NCI-H2107 treated with DMSO at 0.1 percent for 48 hours (cell line): ENCODE measurements at regions not wholly inside any gene's neighbourhood (a gene's known extent, or its start where the extent isn't known, plus 50 kb on each side); places are given as distances from the start of the nearest gene placed in this dataset.

Experiments used
- DNase-seq: peaks from one replicate; lab custom pipeline; 2025; ENCODE audit not compliant: unreplicated experiment; lab: John Stamatoyannopoulos, UW

DNA sequence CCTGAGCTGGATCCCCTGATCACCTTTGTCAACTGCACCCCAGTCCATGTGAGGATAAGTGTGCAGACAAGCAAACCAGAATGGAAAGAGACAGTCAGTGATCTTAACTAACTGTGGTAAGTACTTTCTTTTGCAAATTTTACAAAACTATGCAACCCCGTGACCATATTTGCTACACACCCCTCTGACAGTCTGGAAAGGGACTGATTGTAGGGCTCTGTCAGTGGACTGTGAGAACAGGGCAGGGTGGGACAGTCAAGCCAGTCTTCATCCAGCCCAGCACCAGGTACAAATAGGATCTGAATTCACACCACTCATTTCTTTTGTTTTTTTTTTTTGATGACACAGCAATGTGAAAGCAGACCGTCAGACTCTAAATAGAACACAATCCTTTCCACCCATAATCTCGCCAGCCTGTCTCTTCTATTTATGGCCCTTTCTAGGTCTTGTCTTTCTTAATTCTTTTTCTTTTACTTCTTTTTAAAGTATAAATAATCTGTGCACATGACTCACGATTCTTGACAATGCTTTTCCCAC is 165.6 kb downstream of the ARL6IP6 start:
- no peak for DNase-seq

DNA sequence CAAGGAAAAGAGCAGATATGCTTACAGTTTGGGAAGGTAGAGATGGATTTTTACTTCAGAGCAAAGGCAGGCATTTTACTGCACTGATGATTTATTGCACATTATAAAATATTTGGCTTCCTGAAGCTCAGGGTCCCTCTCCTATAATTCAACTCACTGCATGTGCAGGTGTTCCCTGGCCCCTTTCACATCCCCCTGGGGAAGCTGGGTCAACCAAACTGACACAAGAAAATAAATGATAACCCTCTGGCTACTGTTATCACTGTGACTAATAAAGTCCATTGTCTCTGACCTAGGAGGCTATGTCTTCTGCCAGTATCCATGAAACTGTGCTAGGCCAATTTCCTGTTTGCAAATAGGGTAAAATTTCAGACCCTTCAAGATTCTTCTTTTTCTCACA is 163.1 kb downstream of the ARL6IP6 start:
- DNase-seq, result no peak

DNA sequence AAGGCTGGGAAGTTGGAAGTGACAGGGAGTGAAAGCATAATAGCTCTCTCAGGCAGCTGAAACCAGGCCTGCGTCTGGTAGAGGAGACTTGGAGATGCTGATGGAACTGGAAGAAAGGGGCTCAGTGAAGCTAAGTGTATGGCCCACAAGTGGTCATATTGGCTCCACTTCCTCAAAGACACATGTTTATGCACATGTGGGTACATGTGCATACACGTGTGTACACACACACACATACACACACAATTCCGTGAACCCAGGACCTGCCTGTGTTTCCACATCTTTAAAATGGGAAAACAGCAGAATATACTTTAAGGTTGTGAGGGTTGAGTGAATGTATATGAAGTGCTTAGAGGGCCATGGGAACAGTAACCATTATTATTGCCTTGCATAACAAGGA is 160.9 kb downstream of the ARL6IP6 start:
- DNase-seq, result no peak

DNA sequence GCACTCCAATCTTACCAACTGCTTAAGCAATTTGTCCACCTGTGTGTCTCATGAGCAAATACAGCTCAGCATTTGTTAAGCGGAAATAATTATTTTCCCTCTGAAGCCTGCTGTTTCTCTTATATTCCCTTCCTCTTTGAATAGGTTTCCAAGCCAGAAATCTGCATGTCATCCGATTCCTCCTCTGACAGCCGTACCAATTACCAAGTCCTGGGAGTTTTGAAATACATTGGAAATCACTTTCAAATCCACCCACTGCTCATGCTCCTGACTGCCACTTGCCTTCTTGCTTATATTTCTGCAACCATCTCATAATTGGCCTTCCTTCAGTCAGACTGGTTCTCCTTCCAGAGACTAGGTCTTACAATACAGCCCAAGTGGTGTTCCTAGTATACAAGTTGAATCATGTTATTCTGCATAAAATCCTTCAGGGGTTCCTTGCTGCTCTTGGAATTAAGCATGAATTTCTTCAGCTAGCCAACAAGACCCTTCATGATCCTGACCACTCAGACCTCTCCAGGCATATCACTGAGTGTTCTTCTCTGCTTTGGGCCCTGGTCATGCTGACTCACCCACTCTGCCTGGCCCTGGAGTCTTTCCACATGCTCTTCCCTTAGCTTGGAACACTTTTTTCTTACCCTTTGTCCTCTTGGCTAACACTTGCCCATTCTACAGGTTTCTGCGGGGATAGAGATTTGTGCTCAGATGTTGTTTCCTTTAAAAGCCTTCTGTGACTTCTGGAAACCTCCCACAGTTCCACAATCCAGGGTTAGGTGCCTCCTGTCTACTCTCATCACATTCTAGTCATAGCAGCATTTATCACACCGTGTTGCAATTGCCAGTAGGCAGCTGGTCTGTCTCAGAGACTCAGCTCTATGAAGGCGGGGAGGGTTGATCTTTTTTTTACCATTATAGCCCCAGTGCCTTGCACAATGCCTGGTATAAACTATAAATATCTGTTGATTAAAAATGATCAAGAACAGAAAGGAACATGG is 157.6 kb downstream of the ARL6IP6 start:
- no peak for DNase-seq

DNA sequence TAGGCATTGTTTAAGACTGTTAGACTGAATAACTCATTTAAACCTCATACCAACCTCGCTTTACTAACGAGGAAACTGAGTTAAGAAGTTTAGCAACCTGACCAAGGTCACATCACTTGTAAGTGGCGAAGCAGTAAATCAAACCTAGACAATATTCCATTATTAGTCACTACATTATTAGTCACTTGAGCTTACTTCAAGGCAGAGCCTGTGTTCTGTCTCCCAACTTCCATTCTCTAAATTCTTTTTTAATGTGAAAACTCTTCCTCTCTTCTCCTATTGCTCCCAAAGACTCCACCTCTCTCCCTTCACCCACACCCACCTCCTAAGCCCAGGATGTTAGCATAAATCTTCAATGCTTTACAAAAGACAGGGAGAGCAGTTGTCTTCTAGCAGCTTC is 156.5 kb downstream of the ARL6IP6 start:
- DNase-seq, result no peak

DNA sequence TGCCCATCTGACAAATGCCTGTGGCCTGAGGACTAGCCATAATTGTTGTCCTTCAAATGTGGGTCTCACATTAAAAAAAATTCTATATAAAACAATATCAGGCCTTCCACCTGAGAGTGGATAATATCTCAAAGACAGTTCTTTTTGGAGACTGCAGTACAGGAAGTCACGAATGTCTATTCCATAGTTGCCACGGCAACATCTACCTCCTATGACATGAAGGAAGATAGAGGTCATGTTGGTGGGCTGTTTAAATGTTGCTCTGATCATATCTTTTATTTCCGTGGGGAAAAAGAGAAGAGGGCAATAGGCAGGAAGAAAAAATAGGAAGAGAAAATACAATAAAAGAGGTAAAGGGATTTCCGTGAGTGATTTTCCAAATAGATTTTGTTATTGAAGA is 151.8 kb downstream of the ARL6IP6 start:
- DNase-seq, result no peak

DNA sequence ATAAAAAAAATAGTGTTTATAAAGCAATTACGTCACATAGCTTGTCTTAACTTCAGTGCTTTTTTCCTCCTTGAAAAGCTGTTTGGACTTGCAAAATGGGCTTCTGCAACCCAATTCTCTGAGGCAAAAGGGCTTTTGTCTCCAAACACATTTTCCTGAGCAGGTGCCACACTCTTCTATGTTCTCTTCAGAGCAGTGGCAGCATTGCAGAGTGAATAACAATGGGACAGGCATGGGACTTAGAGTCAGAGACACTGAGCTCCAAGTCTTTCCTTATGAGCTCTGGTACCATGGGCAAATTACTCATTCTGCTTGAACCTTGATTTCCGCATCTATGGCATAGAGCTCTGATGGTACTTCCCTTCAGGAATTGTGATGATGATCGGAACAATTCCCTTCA is 149.0 kb downstream of the ARL6IP6 start:
- no peak for DNase-seq

DNA sequence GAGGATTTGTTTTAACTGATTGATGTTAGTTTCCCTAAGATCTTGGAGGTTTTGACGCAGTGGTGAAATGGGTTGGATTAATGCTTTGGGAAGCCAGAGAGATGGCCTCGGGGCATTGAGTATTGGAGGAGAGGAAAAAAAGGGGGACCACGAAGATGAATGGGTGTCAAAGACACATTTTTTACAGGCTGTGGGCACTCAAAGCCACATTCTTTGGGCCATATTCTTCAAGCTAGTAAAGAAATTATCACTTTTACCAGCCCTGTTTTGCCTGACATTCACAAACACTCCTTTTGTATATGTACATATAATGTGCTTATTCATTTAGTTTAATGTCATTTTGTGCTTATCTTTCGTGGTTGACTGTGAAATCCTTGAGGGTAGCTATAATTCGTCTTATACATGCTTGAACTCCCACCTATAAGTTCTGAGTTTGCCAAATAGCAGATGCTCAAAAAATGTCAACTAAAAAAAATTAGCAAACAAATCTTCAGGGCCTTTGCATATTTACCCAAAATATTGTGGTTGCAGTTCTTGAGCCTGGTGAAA is 146.3 kb downstream of the ARL6IP6 start:
- no peak for DNase-seq

DNA sequence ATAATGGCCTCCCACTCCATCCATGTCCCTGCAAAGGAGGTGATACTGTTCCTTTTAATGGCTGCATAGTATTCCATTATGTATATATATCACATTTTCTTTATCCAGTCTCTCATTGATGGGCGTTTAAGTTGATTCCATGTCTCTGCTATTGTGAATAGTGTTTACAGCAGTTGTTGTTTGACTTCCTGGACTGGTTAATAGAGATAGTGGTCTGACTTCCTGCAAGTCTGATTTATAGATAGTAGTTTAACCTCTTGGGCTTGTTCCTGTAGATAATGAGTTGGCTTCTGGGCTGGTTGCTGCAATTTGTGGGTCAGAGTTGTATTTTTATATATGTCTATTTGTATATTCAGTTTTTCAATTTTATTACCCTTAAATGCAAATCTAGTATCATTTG is 145.4 kb downstream of the ARL6IP6 start:
- no peak for DNase-seq

DNA sequence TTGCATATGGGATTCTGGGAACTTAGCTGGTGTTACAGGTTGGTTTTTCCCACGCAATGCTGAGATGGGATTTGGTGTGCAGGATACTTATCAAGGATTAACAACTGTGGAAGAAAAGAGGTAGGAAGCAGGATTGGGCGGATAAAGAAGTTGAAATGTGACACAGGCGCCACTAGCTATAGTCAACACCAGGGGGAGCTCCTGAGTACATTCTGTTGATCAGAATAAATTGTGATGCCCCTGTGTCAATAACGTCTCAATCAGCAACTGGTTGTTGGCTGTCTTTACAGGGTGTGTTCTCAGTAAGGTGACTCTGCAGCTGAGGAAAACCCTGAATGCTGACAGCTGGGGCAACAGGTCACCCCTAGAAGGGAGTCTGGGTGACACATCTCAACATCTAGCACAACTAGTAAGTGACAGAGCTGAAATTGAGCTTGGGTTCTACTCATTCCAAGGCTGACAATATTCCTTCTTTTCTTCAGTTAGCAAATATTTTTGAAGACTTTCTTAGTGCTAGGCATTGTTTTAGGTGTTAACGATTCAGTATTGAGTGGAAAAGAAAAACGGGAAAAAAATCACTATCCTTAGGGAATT is 143.0 kb downstream of the ARL6IP6 start:
- DNase-seq, result peak; percentile 0

DNA sequence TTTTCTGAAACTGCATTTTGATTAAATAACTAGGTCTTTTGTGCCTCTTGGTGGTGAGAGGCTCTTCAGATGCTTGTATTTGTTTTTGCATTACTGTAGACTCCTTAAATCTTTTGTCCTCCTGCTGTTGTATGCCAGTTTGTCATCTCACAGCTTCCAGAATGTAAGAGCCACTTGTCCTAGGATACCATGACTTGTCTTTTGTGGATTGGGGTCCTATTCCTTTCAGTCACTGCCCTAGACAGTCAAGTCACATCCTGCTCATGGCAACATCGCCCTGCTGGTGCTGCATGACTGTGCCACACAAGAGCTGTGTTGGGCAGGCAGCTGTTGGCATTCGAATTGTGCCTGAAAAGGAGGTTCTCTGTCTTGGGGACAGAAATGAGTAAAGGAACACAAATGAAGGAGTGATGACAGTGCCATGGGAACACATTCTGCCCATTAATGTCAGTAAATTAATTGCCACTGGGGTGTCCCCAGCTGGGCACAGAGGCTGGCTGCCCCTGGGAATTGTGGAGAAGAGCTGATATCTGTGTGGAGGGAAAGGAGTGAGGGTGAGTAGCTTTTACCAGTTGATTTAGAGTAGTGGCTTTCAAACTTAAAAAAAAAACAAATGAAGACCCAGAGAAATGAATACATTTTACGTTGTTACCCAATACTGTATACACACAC is 140.3 kb downstream of the ARL6IP6 start:
- DNase-seq, result no peak

DNA sequence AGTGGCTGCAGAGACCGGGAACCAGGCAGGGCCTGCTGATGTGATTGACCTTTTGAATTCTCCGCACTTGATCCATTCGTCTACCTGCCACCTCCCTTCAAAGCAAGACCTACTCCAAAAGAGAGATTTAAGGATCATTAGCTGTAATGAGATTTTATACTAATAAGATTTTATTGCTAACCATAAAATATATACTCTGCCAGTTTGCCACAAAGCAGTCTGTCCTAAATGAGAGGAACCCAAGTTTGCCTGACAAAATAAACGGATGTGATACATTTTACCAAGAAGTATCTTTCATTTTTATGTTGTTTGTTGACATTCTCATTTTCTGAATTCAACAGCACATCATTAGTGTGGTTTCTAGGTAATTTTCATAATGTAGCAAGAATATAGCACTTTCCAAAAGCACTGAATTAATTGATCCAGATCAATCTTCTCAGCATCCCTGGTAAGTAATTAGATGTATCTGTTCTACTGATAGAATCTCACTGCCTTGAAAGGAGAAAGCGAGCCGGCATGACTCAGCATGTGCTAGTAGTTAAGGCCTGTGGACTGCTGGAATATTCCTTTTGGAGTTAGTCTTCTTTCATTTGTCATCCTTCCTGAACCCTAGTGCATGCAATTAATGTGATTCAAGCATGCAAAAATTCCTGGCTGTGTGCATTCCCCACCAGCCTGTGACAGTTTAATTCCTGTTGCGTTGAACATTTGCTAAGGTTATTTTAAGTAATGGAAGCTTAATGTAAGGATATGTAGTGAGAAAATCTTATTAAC is 128.5 kb downstream of the ARL6IP6 start:
- no peak for DNase-seq

DNA sequence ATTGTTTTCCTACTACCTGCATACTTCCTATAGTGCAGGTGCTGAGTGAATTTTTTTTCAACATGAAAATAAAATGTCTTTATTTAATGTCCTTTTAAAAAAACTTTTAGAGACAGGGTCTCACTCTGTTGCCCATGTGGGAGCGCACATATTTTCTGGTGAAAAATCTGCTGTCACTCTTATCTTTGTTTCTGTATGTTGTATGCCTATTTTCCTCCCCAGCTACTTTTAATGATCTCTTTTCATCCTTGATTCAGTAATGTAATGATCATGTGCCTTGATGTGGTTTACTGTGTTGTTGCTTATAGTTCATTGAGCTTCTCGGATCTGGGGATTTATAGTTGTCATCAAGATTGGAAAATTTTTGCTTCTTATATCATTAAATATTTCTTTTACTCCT is 117.3 kb downstream of the ARL6IP6 start:
- DNase-seq, result no peak

DNA sequence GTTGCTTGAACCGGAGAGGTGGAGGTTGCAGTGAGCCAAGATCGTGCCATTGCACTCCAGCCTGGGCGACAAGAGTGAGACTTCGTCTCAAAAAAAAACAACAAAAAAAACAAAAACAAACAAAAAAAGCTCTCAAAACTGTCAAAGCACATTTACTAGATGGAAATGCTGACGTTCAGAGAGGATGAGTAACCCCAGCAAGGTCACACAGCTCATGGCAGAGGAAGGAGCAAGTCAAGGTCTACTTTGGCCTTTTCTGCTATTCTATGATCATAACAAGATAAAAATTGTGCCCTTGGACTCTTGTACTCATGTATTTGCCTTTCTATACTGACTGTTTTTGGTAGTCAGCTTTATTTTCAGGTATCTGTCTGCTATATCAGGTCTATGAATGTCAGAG is 109.5 kb downstream of the ARL6IP6 start:
- no peak for DNase-seq

DNA sequence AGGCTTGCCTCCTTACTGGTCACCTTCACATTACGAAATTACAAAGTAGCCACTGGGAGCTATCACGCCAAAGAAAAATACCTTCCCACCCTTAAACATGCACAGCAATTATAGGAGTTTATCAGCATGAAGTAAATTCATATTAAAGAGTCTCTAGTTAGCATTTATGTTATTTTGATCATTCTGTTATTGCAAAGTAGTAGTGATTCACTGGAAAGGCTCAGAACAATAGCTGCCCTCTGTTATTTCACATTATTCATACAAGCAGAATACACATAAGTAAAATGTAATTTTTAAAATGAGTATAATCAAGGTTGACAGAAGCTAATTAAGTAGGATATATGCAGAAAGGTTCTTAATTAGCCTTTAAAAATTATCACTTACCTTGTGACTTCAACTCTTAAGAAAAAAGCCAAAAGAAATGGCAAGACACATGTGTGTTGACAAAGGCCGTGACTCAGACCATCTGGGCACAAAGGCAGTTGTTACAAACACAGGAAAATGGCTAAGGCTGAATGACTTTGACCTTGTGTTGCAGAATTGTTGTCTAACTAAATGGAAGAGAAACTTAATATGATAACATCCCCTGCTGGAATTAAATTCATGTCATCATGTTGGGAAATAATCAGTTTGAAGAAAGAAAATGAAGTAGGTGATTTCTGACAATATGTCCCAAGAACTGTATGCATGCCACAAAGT is 108.3 kb downstream of the ARL6IP6 start:
- DNase-seq, result no peak

DNA sequence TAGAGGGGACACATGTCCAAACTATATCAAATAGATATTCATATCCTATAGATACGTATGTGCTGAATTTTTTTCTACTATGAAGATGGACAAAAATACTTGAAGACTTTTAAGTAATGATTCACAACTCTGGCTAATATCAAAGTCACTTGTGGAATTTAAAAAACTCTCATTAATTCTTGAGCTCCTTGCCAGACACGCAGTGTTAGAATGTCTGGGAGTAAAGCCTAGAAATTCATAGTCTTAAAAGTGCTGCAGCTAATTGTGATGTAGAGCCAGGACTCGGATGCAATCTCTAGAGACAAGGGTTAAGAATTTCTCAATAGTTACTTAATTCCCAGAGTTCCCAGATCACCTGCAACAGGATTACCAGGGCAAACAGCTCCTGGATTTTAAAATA is 107.4 kb downstream of the ARL6IP6 start:
- no peak for DNase-seq

DNA sequence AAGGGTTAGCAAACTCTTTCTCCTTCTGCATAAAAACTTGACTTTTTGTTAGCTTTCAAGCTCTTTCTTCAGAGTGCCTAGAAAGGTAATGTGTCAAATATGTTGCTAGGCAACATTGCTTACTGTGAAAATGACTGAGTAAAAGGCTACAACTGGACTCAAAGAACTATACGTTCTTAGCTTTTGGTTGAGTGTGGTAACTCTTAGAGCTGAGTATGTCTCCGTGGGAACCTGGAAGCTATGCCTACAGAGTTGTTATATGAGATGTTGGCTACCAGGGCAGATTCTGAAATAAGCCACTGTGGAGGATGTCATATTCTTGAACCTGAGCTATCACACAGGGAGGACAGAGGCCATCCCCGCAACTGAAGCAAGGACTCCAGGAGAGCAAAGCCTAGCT is 105.5 kb downstream of the ARL6IP6 start:
- DNase-seq, result no peak

DNA sequence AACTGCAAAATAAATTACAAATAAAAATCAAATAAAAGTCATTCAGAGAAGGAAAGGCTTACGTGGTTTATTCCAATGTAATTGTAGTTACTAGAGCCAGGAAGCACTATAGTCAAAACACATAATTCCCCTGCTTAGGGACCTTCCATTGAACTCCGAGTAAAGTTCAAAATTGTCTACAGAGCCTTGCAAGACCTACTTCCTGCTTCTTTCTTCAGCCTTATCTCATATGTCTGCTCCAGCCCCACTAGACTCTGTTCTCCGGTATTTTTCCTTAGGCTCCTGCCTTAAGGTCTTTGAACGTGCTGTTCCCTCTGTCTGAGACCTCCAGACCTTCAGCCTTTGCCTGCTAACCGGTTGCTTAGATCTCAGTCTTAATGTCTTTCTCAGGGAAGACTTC is 104.3 kb downstream of the ARL6IP6 start:
- DNase-seq, result no peak

DNA sequence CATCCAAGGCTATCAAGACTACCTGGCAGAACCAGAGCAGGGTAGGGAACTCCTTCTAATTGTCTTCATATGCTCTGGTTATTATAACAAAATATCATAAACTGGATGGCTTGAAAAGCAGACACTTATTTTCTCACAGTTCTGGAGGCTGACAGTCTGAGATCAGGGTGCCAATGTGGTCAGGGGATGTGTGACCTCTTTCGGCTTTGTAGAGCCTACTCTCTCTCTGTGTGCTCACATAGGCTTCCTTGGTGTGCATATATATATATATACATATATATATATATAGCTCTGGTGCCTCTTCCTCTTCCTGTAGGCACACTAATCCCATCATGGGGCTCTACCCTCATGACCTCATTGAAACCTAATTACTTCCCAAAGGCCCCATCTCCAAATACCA is 101.6 kb downstream of the ARL6IP6 start:
- DNase-seq, result no peak

DNA sequence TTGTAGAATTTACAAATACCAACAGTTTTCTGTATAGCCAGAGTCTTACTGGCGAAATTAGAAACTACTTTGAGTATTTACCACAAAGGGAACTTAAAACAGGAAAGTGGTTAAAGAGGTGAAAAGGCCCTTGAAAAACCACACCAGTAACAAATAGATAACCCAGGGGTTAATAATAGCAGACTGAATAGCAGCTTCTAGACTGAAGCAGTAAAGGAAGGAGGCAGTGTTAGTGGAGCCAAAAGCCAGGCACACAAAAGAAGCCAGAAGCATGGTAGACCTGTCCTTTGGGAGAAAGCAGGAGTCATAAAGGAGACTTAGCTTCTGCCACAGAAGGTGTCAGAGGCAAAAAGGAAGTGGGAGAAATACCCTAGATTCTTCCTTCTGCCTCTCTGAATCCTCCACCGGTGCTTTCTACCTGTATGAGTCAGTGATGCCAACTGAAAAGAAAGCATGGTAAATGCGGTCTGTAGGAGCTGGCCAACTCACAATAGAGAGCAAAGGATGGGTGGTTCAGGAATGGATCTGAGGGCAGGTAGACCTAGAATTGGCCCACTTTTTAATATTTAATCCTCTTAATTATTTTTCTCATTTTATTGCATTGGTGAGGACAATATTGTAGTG is 97.3 kb downstream of the ARL6IP6 start:
- DNase-seq, result no peak
